GM18505 (cell line): ENCODE measurements at regions not wholly inside any gene's neighbourhood (a gene's known extent, or its start where the extent isn't known, plus 50 kb on each side); places are given as distances from the start of the nearest gene placed in this dataset.
"Not testable (repeated sequence)": the region's sequence is repeated elsewhere in the genome, so short reads cannot be mapped to it uniquely, and the experiment has no call there.

Experiments used
- ATAC-seq: cut with Tn5 transposase; IDR thresholded peaks from one replicate; pipeline ENCODE4 v1.9.1; 2021; ENCODE audit not compliant: unreplicated experiment
- POLR2A ChIP-seq: IDR thresholded peaks from 4 replicates; pipeline ENCODE4 v1.6.1; 2011; ENCODE audit warnings: borderline replicate concordance; ENCODE audit not compliant: insufficient read depth, insufficient read length; ENCODE audit errors: extremely low read depth

DNA sequence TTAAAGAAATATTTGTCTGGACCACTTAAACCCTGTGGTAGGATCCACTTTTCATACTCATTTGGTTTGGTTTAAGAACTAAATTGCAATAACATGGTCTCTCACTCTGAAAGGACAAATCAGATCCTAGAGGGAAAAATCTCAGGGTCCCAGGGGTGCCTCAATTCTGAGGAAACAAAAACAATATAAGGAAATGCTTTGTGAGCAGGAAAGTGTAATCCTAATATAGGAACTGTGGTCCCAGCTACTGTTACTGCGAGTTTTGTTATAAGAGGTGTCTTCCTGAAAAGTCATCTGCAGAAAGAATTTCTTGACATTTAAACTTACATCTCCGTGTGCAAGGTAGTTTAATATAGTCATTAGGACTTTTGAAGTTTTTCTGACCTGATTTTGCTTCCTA, 420.1 kb upstream of the LCORL start:
- no peak for TF ChIP-seq POLR2A
- no peak for ATAC-seq

DNA sequence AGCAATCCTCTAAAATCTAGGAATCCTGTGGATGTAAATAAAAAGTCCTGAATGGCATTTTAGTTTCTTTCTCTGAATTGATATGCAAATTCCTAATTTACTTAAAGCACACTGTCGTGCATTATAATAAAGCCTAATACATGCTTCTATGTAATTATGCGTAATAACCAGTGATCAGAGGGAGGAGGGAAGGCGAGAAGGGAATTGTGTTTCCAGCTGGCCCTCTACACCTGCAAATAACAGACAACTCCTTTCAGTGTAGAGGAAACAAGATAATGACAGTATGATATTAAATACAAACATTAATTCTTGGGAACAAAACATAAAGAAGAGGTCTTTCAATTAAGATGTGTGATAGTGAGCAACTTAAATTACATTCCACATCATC, 419.6 kb upstream of the LCORL start:
- no peak for ATAC-seq

DNA sequence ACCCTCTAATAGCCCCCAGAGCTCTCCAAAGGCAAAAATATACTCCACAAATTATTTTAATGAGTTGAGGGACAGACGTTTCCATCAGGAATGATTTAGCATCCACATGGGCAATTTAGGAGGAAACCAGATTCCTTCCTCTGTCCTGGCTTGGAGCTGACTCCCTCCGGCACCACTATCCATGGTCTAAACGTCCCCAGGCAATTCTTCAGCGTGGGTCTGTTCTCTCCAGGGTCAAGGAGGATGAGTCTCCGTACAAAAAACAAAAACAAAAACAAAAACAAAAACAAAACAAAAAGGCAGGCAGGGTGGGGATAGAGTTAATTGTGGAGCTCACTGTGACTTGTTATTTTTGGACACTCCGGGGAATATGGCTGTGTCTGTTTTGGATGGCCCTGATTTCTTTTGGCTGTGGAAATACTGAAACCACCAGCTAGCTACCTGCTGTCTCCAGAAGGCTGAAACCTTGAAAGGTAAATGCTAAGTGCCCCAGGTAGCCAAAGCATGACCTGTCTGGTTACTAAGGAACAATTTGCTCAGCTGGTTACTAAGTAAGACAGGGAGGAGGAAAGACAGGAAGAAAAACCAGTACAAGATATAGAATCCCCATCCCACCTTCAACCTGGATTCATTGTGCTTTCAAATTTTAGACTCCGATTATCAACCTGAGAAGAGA, 419.1 kb upstream of the LCORL start:
- no peak for ATAC-seq
- no peak for TF ChIP-seq POLR2A

More for the DNA sequence above, 419.6 kb upstream of the LCORL start:
- TF ChIP-seq POLR2A = no peak

DNA sequence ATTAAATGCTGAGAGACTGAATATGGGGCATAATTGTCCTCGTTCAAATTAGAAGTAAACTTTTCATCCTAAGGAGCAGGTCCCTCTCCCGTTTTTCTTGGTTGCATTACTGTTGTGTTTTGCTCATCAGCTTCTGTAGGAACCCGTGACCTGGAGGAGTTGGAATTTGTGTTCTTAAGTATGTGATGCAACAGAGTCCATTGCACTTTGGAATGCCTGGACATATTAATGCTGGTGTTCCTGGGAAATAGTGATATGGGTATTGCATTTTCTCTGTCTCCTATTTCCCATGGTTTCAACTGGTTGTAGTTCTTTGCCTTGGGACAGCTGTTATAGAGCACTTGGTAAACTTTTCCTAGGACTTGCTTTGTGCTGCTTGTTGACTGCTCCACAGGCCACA, 417.8 kb upstream of the LCORL start:
- TF ChIP-seq POLR2A = no peak
- no peak for ATAC-seq

DNA sequence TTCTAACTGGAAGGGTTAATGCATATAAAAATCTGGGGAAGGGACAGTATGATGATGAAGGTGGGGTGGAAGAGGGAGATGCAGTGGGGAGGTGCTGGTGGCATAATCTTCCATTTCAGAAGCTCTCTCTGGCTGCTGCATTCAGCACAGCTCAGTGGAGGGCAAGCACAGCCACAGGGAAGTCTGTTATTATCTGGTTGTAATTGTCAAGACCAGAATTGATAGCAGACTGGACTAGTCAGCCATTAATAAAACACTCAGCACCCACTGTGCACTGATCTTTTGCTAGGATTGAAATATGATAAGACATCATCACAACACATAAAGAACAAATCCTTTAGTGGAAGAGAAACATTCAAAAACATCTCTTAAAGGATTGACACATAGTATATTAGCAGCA, 414.2 kb upstream of the LCORL start:
- TF ChIP-seq POLR2A = no peak
- ATAC-seq = no peak

DNA sequence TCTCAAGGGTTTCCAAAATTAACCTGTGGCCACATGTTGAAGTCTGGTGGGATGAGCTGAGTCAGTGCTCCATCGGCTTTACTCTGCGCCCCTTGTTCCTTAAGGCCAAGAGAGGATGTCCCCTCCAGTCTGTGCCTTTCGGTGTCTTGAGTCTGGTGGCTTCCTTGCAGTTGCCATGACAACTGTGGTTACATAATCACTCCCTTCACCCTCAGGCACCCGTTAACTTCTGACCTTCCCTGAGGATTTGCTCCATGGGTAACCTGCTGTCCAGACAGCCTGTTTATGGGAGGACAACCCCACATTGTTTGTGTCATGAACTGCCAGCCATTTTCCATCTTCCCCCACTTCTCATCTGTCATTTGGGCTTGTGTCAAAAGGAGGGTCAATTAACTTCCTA, 401.1 kb upstream of the LCORL start:
- no peak for ATAC-seq
- TF ChIP-seq POLR2A = no peak

DNA sequence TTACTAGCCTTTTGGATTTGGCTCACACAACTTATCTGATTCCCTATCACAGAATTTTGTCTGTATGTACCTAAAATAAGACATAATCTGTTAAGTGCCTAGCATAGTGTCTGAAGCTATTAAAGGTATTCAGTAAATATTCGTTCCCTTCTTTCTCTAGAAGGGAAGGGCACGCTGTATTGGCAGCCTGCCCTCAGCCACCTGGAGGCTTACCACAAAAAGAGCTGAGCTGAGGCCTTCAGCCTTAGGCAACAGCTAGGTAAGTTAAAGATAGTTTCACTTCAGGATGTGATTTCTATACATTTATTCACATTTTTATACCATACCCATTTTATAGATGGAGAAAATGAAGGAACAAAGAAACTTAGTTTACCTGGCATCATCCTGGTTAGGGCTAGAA, 400.0 kb upstream of the LCORL start:
- no peak for TF ChIP-seq POLR2A
- ATAC-seq = no peak

DNA sequence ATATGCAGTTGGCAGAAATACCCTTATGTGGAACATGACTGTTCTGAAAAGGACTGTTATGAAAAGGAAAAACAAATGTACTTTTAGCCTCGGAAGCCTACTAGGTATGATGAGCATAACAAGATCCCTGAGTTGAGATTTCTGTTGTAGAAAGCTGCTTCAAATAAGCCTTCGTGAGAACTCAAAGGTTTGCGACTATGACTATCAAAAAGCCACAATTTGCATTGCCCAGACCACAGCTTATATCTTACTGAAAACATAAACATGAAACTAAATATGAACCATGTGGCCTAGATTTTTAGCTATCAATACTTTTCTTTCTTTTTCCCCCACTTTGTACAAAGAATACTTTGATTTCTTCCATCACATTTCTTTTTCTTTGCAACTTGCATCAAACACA, 398.2 kb upstream of the LCORL start:
- TF ChIP-seq POLR2A = no peak
- ATAC-seq = no peak

DNA sequence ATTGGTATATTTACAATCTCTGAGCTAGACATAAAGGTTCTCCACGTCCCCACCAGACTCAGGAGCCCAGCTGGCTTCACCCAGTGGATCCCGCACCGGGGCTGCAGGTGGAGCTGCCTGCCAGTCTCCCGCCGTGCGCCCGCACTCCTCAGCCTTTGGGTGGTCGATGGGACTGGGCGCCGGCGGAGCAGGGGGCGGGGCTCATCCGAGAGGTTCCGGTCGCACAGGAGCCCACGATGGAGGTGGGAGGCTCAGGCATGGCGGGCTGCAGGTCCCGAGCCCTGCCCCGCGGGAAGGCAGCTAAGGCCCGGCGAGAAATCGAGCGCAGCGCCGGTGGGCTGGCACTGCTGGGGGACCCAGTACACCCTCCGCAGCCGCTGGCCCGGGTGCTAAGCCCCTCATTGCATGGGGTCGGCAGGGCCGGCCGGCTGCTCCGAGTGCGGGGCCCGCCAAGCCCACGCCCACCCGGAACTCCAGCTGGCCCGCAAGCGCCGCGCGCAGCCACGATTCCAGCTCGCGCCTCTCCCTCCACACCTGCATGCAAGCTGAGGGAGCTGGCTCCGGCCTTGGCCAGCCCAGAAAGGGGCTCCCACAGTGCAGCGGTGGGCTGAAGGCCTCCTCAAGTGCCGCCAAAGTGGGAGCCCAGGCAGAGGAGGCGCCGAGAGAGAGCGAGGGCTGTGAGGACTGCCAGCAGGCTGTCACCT, 396.8 kb upstream of the LCORL start:
- ATAC-seq = not testable (repeated sequence)

DNA sequence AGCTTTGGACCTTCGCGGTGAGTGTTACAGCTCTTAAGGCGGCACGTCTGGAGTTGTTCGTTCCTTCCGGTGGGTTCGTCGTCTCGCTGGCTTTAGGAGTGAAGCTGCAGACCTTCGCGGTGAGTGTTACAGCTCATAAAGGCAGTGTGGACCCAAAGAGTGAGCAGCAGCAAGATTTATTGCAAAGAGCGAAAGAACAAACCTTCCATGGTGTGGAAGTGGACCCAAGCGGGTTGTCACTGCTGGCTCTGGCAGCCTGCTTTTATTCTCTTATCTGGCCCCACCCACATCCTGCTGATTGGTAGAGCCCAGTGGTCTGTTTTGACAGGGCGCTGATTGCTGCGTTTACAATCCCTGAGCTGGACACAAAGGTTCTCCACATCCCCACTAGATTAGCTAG, 396.1 kb upstream of the LCORL start:
- not testable (repeated sequence) for ATAC-seq

DNA sequence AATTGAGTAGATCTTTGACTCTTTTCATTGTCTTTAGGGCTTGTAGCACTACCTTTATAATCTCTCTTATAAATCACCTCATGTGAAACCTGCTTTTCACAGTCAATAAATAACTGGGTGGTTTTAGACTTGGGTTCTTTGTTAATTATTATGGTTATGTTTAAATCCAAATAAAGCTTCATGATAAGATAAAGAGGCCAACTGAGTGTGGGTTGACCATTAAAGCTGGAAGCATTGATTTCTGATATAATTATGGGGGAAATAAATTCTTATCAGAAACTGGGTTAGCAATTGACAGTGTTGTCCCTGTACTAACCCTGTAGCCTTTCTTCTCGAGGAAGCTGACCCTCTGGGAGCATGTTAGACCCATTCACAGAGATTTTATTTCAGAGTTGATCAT, 384.7 kb upstream of the LCORL start:
- no peak for ATAC-seq
- TF ChIP-seq POLR2A = no peak

DNA sequence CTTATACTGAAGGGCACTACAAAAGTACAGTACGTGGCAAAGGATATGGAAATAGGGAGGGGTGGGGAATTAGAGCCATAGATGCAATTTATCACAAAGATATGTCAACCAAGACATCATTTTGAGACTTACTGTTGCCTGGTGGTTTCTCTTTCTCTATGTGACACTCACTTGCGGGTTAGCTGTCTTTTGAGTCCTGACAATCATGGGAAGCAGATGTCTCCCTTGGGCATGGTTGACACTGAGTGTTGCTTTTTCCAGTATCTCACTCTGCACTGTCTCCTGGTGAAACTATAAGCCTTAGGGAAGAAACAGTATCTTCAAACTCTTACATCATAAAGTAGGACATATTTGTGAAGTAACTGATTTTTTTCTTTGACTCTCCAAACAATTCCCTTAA, 383.5 kb upstream of the LCORL start:
- no peak for ATAC-seq
- no peak for TF ChIP-seq POLR2A

DNA sequence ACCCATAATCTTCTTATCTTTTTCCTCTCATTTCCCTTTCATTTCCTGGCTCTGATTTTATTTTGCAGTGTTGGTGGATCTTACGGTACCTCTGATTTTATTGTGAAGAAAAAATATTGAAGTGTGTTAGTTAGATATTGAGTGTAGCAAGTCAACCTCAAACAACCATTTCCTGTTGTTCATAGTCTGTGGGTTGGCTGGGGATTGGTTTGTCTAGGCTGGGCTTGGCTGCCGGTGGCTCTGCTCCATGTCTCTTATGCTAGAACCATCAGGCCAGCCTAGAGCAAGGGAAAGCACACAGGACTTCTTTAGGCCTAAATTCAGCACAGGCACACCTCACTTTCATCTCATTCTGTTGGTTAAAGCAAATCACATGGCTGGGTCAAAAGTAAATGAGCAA, 383.1 kb upstream of the LCORL start:
- no peak for ATAC-seq
- no peak for TF ChIP-seq POLR2A

DNA sequence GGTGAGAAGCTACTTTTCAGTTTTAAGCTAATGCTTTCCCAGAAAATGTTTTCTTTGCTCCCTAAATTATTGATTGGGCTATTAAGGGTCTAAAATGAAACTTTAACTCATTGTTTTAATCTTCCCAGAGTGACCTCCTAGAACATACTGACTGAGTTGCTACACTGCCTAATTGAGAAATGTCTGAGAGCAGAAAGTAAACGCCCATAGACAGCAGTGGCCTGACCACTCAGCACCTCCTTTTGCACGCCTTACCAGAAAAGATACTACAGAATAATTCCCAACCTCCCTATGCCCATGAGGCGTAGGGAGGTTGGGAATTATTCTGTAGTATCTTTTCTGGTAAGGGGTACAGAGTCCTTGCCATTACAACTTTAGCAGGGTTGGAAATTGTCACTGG, 381.8 kb upstream of the LCORL start:
- ATAC-seq = no peak
- no peak for TF ChIP-seq POLR2A

DNA sequence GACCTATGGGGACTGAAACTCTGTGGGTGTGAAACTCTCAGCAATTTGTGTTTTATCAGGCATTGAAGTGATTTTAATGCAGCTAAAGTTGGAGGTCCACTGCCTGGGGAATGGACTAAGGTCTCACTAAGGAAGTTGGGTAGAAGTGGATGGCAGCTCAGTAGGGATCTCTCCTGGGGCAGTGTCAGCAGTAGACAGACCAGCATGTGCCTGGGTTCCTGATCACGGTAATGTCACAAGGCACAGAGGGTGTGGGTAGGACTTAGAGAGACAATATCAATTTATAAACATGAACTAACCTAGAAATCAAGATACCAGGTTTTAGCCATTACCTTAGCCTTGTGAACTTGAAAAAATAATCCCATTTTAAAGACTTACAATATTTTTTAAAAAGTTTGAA, 380.3 kb upstream of the LCORL start:
- TF ChIP-seq POLR2A = no peak
- no peak for ATAC-seq
